SK-N-SH treated with all-trans-retinoic acid at 6 μM for 48 hours (cell line): ENCODE measurements at regions not wholly inside any gene's neighbourhood (a gene's known extent, or its start where the extent isn't known, plus 50 kb on each side); places are given as distances from the start of the nearest gene placed in this dataset.

Experiments used
- ATAC-seq: fragments of 200-7000 bp; cut with Tn5 transposase; 3 replicates; pipeline ENCODE4 v1.9.1; 2020; ENCODE audit warnings: mild to moderate bottlenecking, moderate library complexity
- ARNTL ChIP-seq: fragments of 450-650 bp; formaldehyde crosslinking; IDR thresholded peaks from 2 replicates; pipeline ENCODE4 v1.5.0; 2020; ENCODE audit warnings: low read depth, mild to moderate bottlenecking, moderate library complexity, borderline replicate concordance
- BACH2 ChIP-seq: fragments of 250-450 bp; sonication (Bioruptor Pico); IDR thresholded peaks from 2 replicates; pipeline ENCODE4 v1.9.0; 2021; ENCODE audit warnings: mild to moderate bottlenecking, borderline replicate concordance
- CSDC2 ChIP-seq: fragments of 250-450 bp; sonication (Bioruptor Pico); IDR thresholded peaks from 2 replicates; pipeline ENCODE4 v1.5.0; 2020; ENCODE audit warnings: mild to moderate bottlenecking, moderate library complexity
- ESRRG ChIP-seq: fragments of 250-450 bp; sonication (Bioruptor Pico); IDR thresholded peaks from 2 replicates; pipeline ENCODE4 v1.6.1; 2021; ENCODE audit warnings: mild to moderate bottlenecking
- GLIS3 ChIP-seq: fragments of 250-450 bp; sonication (Bioruptor Pico); IDR thresholded peaks from 2 replicates; pipeline ENCODE4 v1.5.0; 2020; ENCODE audit warnings: mild to moderate bottlenecking, moderate library complexity
- ISL1 ChIP-seq: fragments of 250-450 bp; sonication (Bioruptor Pico); IDR thresholded peaks from 2 replicates; pipeline ENCODE4 v2.1.2; 2022; ENCODE audit warnings: mild to moderate bottlenecking, moderate library complexity
- OSR1 ChIP-seq: fragments of 250-450 bp; sonication (Bioruptor Pico); IDR thresholded peaks from 2 replicates; pipeline ENCODE4 v1.8.0; 2022; ENCODE audit warnings: moderate library complexity, mild to moderate bottlenecking, inconsistent platforms
- PPARA ChIP-seq: fragments of 250-450 bp; sonication (Bioruptor Pico); IDR thresholded peaks from 2 replicates; pipeline ENCODE4 v1.5.0; 2020; ENCODE audit warnings: mild to moderate bottlenecking, borderline replicate concordance
- RARB ChIP-seq: fragments of 250-450 bp; sonication (Bioruptor Pico); IDR thresholded peaks from 2 replicates; pipeline ENCODE4 v1.8.0; 2021; ENCODE audit warnings: mild to moderate bottlenecking, moderate library complexity
- SNAI2 ChIP-seq: fragments of 250-450 bp; sonication (Bioruptor Pico); IDR thresholded peaks from 2 replicates; pipeline ENCODE4 v1.5.0; 2020; ENCODE audit warnings: mild to moderate bottlenecking, moderate library complexity
- TCF4 ChIP-seq: fragments of 250-450 bp; sonication (Bioruptor Pico); IDR thresholded peaks from 2 replicates; pipeline ENCODE4 v1.8.0; 2021; ENCODE audit warnings: mild to moderate bottlenecking, moderate library complexity, borderline replicate concordance
- TOX ChIP-seq: fragments of 250-450 bp; sonication (Bioruptor Pico); IDR thresholded peaks from 2 replicates; pipeline ENCODE4 v1.8.0; 2021; ENCODE audit warnings: mild to moderate bottlenecking, moderate library complexity, borderline replicate concordance
- ZC3H10 ChIP-seq: fragments of 250-450 bp; sonication (Bioruptor Pico); IDR thresholded peaks from 2 replicates; pipeline ENCODE4 v1.5.1; 2021; ENCODE audit warnings: mild to moderate bottlenecking, moderate library complexity
- ZFP30 ChIP-seq: fragments of 450-650 bp; formaldehyde crosslinking; IDR thresholded peaks from 2 replicates; pipeline ENCODE4 v1.5.0; 2022; ENCODE audit warnings: mild to moderate bottlenecking, moderate library complexity
- ZNF565 ChIP-seq: fragments of 450-650 bp; formaldehyde crosslinking; conservative IDR thresholded peaks from 2 replicates; pipeline ENCODE4 v1.5.0; 2020; ENCODE audit warnings: low read depth, mild to moderate bottlenecking, moderate library complexity
- ZNF70 ChIP-seq: fragments of 450-650 bp; formaldehyde crosslinking; IDR thresholded peaks from 2 replicates; pipeline ENCODE4 v1.5.0; 2020; ENCODE audit warnings: mild to moderate bottlenecking, moderate library complexity
- TF ChIP-seq, protein P1 (sequence below): fragments of 250-450 bp; sonication (Bioruptor Pico); IDR thresholded peaks from 2 replicates; pipeline ENCODE4 v1.5.0; 2020; ENCODE audit warnings: mild to moderate bottlenecking, moderate library complexity
- TF ChIP-seq, protein P2 (sequence below): fragments of 250-450 bp; sonication (Bioruptor Pico); IDR thresholded peaks from 2 replicates; pipeline ENCODE4 v1.5.1; 2020; ENCODE audit warnings: low read depth, mild to moderate bottlenecking, moderate library complexity
- TF ChIP-seq, protein P3 (sequence below): fragments of 250-450 bp; sonication (Bioruptor Pico); IDR thresholded peaks from 2 replicates; pipeline ENCODE4 v1.8.0; 2021; ENCODE audit warnings: low read depth, mild to moderate bottlenecking, moderate library complexity, borderline replicate concordance
- TF ChIP-seq, protein P4 (sequence below): fragments of 250-450 bp; sonication (Bioruptor Pico); IDR thresholded peaks from 2 replicates; pipeline ENCODE4 v1.8.0; 2020; ENCODE audit warnings: mild to moderate bottlenecking, moderate library complexity, borderline replicate concordance
- TF ChIP-seq, protein P5 (sequence below): fragments of 250-450 bp; sonication (Bioruptor Pico); IDR thresholded peaks from 2 replicates; pipeline ENCODE4 v1.5.1; 2021; ENCODE audit warnings: mild to moderate bottlenecking, moderate library complexity

DNA sequence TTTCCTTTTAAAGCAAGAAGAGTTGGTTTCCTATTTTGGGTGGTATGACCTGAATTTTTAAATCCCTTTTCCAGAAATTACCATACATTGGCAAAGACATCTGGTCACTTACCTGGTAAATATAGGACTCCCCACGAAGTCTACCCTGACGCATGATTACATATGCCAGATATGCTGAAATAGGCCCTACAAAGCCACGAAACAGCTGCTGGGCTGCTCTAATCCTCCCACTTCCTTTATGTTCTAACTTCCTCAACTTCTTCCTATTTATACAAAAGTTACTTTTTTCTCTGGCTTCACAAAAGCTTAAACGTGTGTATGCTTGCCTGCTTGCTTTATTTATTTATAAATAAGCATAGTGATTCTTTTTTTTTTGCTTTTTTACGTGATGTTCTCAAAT, 186.0 kb upstream of the EPHA4 start:
- ATAC-seq, result no peak
- no peak for TF ChIP-seq BACH2 (CRISPR knock-in tag)
- no peak for TF ChIP-seq ZFP30 (CRISPR knock-in tag)
- TF ChIP-seq GLIS3 (CRISPR knock-in tag), result no peak
- TF ChIP-seq, protein P1, sequence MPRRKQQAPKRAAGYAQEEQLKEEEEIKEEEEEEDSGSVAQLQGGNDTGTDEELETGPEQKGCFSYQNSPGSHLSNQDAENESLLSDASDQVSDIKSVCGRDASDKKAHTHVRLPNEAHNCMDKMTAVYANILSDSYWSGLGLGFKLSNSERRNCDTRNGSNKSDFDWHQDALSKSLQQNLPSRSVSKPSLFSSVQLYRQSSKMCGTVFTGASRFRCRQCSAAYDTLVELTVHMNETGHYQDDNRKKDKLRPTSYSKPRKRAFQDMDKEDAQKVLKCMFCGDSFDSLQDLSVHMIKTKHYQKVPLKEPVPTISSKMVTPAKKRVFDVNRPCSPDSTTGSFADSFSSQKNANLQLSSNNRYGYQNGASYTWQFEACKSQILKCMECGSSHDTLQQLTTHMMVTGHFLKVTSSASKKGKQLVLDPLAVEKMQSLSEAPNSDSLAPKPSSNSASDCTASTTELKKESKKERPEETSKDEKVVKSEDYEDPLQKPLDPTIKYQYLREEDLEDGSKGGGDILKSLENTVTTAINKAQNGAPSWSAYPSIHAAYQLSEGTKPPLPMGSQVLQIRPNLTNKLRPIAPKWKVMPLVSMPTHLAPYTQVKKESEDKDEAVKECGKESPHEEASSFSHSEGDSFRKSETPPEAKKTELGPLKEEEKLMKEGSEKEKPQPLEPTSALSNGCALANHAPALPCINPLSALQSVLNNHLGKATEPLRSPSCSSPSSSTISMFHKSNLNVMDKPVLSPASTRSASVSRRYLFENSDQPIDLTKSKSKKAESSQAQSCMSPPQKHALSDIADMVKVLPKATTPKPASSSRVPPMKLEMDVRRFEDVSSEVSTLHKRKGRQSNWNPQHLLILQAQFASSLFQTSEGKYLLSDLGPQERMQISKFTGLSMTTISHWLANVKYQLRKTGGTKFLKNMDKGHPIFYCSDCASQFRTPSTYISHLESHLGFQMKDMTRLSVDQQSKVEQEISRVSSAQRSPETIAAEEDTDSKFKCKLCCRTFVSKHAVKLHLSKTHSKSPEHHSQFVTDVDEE, result no peak
- TF ChIP-seq ZC3H10, result no peak
- TF ChIP-seq, protein P2, sequence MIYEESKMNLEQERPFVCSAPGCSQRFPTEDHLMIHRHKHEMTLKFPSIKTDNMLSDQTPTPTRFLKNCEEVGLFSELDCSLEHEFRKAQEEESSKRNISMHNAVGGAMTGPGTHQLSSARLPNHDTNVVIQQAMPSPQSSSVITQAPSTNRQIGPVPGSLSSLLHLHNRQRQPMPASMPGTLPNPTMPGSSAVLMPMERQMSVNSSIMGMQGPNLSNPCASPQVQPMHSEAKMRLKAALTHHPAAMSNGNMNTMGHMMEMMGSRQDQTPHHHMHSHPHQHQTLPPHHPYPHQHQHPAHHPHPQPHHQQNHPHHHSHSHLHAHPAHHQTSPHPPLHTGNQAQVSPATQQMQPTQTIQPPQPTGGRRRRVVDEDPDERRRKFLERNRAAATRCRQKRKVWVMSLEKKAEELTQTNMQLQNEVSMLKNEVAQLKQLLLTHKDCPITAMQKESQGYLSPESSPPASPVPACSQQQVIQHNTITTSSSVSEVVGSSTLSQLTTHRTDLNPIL (CRISPR knock-in tag), result no peak
- TF ChIP-seq RARB, result no peak
- TF ChIP-seq ARNTL, result no peak
- TF ChIP-seq, protein P3, sequence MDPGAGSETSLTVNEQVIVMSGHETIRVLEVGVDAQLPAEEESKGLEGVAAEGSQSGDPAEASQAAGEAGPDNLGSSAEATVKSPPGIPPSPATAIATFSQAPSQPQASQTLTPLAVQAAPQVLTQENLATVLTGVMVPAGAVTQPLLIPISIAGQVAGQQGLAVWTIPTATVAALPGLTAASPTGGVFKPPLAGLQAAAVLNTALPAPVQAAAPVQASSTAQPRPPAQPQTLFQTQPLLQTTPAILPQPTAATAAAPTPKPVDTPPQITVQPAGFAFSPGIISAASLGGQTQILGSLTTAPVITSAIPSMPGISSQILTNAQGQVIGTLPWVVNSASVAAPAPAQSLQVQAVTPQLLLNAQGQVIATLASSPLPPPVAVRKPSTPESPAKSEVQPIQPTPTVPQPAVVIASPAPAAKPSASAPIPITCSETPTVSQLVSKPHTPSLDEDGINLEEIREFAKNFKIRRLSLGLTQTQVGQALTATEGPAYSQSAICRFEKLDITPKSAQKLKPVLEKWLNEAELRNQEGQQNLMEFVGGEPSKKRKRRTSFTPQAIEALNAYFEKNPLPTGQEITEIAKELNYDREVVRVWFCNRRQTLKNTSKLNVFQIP, result no peak
- TF ChIP-seq ZNF70 (CRISPR knock-in tag), result no peak
- TF ChIP-seq ESRRG (CRISPR knock-in tag), result no peak
- no peak for TF ChIP-seq TOX (CRISPR knock-in tag)
- TF ChIP-seq, all 23 proteins: peak for 0

DNA sequence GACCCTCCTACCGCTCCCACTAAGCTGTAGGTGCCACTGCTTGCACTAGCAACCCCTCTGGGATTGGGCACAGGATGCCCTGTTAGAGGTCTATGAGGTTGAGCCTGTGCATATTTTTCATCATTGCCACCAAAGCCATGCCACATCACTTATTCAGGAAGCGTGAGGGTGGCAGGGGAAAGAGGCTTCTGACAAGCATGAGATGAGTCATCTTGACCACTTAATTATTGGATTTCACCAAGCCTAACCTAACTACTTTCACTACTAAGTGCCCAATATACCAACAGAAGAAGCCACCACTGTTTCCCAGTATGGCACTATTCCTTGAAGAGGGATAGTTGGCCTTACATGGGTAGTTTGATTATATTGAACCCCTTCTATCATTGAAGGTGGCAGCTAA, 181.3 kb upstream of the EPHA4 start:
- ATAC-seq, result no peak
- TF ChIP-seq, protein P3, result no peak
- TF ChIP-seq GLIS3 (CRISPR knock-in tag) (no peak), ARNTL (no peak), OSR1 (CRISPR knock-in tag) (no peak), TOX (CRISPR knock-in tag) (no peak), ISL1 (CRISPR knock-in tag) (no peak), SNAI2 (CRISPR knock-in tag) (no peak), ZNF565 (CRISPR knock-in tag) (no peak), CSDC2 (CRISPR knock-in tag) (no peak), TCF4 (CRISPR knock-in tag) (no peak), PPARA (CRISPR knock-in tag) (no peak), RARB (no peak), ZC3H10 (no peak), ZFP30 (CRISPR knock-in tag) (no peak)
- TF ChIP-seq, protein P4, sequence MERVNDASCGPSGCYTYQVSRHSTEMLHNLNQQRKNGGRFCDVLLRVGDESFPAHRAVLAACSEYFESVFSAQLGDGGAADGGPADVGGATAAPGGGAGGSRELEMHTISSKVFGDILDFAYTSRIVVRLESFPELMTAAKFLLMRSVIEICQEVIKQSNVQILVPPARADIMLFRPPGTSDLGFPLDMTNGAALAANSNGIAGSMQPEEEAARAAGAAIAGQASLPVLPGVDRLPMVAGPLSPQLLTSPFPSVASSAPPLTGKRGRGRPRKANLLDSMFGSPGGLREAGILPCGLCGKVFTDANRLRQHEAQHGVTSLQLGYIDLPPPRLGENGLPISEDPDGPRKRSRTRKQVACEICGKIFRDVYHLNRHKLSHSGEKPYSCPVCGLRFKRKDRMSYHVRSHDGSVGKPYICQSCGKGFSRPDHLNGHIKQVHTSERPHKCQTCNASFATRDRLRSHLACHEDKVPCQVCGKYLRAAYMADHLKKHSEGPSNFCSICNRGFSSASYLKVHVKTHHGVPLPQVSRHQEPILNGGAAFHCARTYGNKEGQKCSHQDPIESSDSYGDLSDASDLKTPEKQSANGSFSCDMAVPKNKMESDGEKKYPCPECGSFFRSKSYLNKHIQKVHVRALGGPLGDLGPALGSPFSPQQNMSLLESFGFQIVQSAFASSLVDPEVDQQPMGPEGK (CRISPR knock-in tag), result no peak
- TF ChIP-seq, protein P1, result no peak
- TF ChIP-seq, protein P5, sequence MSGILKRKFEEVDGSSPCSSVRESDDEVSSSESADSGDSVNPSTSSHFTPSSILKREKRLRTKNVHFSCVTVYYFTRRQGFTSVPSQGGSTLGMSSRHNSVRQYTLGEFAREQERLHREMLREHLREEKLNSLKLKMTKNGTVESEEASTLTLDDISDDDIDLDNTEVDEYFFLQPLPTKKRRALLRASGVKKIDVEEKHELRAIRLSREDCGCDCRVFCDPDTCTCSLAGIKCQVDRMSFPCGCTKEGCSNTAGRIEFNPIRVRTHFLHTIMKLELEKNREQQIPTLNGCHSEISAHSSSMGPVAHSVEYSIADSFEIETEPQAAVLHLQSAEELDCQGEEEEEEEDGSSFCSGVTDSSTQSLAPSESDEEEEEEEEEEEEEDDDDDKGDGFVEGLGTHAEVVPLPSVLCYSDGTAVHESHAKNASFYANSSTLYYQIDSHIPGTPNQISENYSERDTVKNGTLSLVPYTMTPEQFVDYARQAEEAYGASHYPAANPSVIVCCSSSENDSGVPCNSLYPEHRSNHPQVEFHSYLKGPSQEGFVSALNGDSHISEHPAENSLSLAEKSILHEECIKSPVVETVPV (CRISPR knock-in tag), result no peak
